SK-N-SH treated with all-trans-retinoic acid at 6 μM for 48 hours (cell line): ENCODE measurements at regions not wholly inside any gene's neighbourhood (a gene's known extent, or its start where the extent isn't known, plus 50 kb on each side); places are given as distances from the start of the nearest gene placed in this dataset.

Experiments used
- GLIS3 ChIP-seq: fragments of 250-450 bp; sonication (Bioruptor Pico); IDR thresholded peaks from 2 replicates; pipeline ENCODE4 v1.5.0; 2020; ENCODE audit warnings: mild to moderate bottlenecking, moderate library complexity
- RARB ChIP-seq: fragments of 250-450 bp; sonication (Bioruptor Pico); IDR thresholded peaks from 2 replicates; pipeline ENCODE4 v1.8.0; 2021; ENCODE audit warnings: mild to moderate bottlenecking, moderate library complexity
- TCF4 ChIP-seq: fragments of 250-450 bp; sonication (Bioruptor Pico); IDR thresholded peaks from 2 replicates; pipeline ENCODE4 v1.8.0; 2021; ENCODE audit warnings: mild to moderate bottlenecking, moderate library complexity, borderline replicate concordance
- TOX ChIP-seq: fragments of 250-450 bp; sonication (Bioruptor Pico); IDR thresholded peaks from 2 replicates; pipeline ENCODE4 v1.8.0; 2021; ENCODE audit warnings: mild to moderate bottlenecking, moderate library complexity, borderline replicate concordance
- ZNF70 ChIP-seq: fragments of 450-650 bp; formaldehyde crosslinking; IDR thresholded peaks from 2 replicates; pipeline ENCODE4 v1.5.0; 2020; ENCODE audit warnings: mild to moderate bottlenecking, moderate library complexity
- ZNF8 ChIP-seq: fragments of 450-650 bp; formaldehyde crosslinking; IDR thresholded peaks from 2 replicates; pipeline ENCODE4 v1.5.0; 2020; ENCODE audit warnings: mild to moderate bottlenecking, moderate library complexity
- TF ChIP-seq, protein P1 (sequence below): fragments of 250-450 bp; sonication (Bioruptor Pico); IDR thresholded peaks from 2 replicates; pipeline ENCODE4 v1.5.1; 2020; ENCODE audit warnings: low read depth, mild to moderate bottlenecking, moderate library complexity
- TF ChIP-seq, protein P2 (sequence below): fragments of 250-450 bp; sonication (Bioruptor Pico); IDR thresholded peaks from 2 replicates; pipeline ENCODE4 v1.5.1; 2021; ENCODE audit warnings: mild to moderate bottlenecking, moderate library complexity
- TF ChIP-seq, protein P3 (sequence below): fragments of 250-450 bp; sonication (Bioruptor Pico); IDR thresholded peaks from 2 replicates; pipeline ENCODE4 v1.8.0; 2020; ENCODE audit warnings: mild to moderate bottlenecking, moderate library complexity, borderline replicate concordance

DNA sequence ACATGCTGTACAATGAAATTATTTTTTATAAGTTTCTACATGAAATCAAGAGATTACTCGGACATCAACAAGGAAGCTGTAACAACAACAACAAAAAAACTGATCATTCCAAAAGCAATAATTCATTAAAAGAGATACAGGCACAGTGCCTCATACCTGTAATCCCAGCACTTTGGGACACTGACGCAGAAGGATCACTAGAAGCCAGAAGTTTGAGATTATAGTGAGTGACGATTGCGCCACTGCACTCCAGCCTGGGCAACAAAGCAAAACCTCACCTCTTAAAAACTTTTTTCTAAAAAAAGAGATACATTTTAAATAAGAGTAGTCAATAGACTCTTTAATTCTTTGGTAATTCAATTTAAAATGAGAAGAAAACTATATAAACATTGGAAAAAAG, 364.3 kb downstream of the TNS1 start:
- TF ChIP-seq, protein P1, sequence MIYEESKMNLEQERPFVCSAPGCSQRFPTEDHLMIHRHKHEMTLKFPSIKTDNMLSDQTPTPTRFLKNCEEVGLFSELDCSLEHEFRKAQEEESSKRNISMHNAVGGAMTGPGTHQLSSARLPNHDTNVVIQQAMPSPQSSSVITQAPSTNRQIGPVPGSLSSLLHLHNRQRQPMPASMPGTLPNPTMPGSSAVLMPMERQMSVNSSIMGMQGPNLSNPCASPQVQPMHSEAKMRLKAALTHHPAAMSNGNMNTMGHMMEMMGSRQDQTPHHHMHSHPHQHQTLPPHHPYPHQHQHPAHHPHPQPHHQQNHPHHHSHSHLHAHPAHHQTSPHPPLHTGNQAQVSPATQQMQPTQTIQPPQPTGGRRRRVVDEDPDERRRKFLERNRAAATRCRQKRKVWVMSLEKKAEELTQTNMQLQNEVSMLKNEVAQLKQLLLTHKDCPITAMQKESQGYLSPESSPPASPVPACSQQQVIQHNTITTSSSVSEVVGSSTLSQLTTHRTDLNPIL (CRISPR knock-in tag) = no peak
- no peak for TF ChIP-seq ZNF70 (CRISPR knock-in tag)
- TF ChIP-seq, protein P2, sequence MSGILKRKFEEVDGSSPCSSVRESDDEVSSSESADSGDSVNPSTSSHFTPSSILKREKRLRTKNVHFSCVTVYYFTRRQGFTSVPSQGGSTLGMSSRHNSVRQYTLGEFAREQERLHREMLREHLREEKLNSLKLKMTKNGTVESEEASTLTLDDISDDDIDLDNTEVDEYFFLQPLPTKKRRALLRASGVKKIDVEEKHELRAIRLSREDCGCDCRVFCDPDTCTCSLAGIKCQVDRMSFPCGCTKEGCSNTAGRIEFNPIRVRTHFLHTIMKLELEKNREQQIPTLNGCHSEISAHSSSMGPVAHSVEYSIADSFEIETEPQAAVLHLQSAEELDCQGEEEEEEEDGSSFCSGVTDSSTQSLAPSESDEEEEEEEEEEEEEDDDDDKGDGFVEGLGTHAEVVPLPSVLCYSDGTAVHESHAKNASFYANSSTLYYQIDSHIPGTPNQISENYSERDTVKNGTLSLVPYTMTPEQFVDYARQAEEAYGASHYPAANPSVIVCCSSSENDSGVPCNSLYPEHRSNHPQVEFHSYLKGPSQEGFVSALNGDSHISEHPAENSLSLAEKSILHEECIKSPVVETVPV (CRISPR knock-in tag) = no peak
- no peak for TF ChIP-seq ZNF8 (CRISPR knock-in tag)
- TF ChIP-seq TCF4 (CRISPR knock-in tag) = no peak
- no peak for TF ChIP-seq GLIS3
- no peak for TF ChIP-seq TOX (CRISPR knock-in tag)
- TF ChIP-seq, protein P3, sequence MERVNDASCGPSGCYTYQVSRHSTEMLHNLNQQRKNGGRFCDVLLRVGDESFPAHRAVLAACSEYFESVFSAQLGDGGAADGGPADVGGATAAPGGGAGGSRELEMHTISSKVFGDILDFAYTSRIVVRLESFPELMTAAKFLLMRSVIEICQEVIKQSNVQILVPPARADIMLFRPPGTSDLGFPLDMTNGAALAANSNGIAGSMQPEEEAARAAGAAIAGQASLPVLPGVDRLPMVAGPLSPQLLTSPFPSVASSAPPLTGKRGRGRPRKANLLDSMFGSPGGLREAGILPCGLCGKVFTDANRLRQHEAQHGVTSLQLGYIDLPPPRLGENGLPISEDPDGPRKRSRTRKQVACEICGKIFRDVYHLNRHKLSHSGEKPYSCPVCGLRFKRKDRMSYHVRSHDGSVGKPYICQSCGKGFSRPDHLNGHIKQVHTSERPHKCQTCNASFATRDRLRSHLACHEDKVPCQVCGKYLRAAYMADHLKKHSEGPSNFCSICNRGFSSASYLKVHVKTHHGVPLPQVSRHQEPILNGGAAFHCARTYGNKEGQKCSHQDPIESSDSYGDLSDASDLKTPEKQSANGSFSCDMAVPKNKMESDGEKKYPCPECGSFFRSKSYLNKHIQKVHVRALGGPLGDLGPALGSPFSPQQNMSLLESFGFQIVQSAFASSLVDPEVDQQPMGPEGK (CRISPR knock-in tag) = no peak
- TF ChIP-seq RARB (CRISPR knock-in tag) = no peak
